ENCODE measurements at regions not wholly inside any gene's neighbourhood (a gene's known extent, or its start where the extent isn't known, plus 50 kb on each side); places are given as distances from the start of the nearest gene placed in this dataset.

GRCh38 chr5:107168086-107168485 is 502.7 kb downstream of the EFNA5 start:
- TF ChIP-seq CTCF (conservative IDR thresholded peaks at IDR 0.05; ENCODE audit: low read length): no peak
- H3K4me3 ChIP-seq (ENCODE audit: low read length): no peak overlapping the region
- DNase-seq (ENCODE audit: low read depth): no peak

DNA sequence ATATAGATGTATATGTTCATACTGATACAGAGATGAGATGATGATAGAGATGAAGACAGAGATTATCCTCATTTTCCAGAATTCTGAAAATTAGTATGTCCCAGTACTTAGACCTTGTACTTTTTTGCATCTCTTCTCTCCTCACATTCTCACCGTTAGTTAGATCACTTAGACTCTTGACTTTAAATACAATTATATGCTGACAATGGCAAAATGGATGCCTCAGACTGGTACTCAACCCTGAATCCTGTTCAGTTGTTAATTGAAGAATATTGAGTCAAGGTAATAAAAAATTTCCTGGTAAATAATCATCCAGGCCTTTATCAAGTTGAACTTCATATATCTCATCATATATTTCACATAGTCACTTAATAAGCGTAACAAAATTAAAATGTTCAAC is 505.4 kb downstream of the EFNA5 start:
- no peak for DNase-seq (ENCODE audit: low read depth)
- H3K4me3 ChIP-seq (ENCODE audit: low read length): no peak overlapping the region
- TF ChIP-seq CTCF (conservative IDR thresholded peaks at IDR 0.05; ENCODE audit: low read length): no peak

- no peak for DNase-seq (ENCODE audit: low read depth)
- H3K4me3 ChIP-seq (ENCODE audit: low read length): no peak overlapping the region
- TF ChIP-seq CTCF (conservative IDR thresholded peaks at IDR 0.05; ENCODE audit: low read length): no peak
Observed at GRCh38 chr5:107157809-107158208, 512.9 kb downstream of the EFNA5 start.

- no peak for DNase-seq (ENCODE audit: low read depth)
- TF ChIP-seq CTCF (conservative IDR thresholded peaks at IDR 0.05; ENCODE audit: low read length): no peak
- H3K4me3 ChIP-seq (ENCODE audit: low read length): no peak overlapping the region
Observed at GRCh38 chr5:107155707-107156106, 515.0 kb downstream of the EFNA5 start.

- H3K4me3 ChIP-seq (ENCODE audit: low read length): no peak overlapping the region
- DNase-seq (ENCODE audit: low read depth): no peak
- no peak for TF ChIP-seq CTCF (conservative IDR thresholded peaks at IDR 0.05; ENCODE audit: low read length)
Observed at GRCh38 chr5:107154593-107154992, 516.1 kb downstream of the EFNA5 start.

DNA sequence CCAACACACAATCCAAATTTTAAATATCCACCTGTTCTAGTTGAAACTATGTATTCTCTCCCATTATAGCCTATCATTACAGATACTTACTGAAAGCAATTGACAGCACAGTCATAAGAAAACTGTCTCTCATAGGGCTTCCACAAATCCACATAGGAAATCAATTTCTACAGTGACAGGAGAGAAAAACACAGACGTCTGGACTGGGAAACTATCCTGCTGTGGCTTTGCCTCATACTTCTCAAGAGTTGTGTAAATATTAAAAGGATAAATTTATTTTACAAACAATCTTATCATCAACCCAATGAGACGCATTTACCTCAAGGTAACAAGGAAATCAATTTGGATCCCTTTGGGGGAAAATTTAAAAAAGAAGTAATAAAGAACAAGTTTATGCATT is 517.5 kb downstream of the EFNA5 start:
- no peak overlapping the region for H3K4me3 ChIP-seq (ENCODE audit: low read length)

More for the DNA sequence above, 517.5 kb downstream of the EFNA5 start:
- TF ChIP-seq CTCF (conservative IDR thresholded peaks at IDR 0.05; ENCODE audit: low read length): no peak
- DNase-seq (ENCODE audit: low read depth): no peak
